ENCODE measurements at regions not wholly inside any gene's neighbourhood (a gene's known extent, or its start where the extent isn't known, plus 50 kb on each side); places are given as distances from the start of the nearest gene placed in this dataset.

GRCh38 chr4:93996895-93997294 lies 168.3 kb downstream of the ATOH1 start:
- H3K4me3 ChIP-seq (ENCODE audit: low read length in 2 of 2), result no peak overlapping the region
- no CpG with 5 or more reads among the region's 1 CpG for WGBS, 2 donors (ENCODE audit: extremely low coverage in 2 of 2, insufficient read length in 2 of 2, insufficient replicate concordance in 1 of 2)
- no peak overlapping the region for H3K27ac ChIP-seq (replicated peaks; ENCODE audit: low read length)
- no peaks in the 10 kb centered on the region for H3K79me1 ChIP-seq (ENCODE audit: low read depth, low read length)
- H2BK15ac ChIP-seq (ENCODE audit: low read length), result no peak overlapping the region
- H3K27me3 ChIP-seq (ENCODE audit: control insufficient read depth in 3 of 3, insufficient read depth in 3 of 3, low read depth in 1 of 3, low read length in 3 of 3), result no peaks in the 10 kb centered on the region
- H3K9ac ChIP-seq (ENCODE audit: low read depth, low read length, poor library complexity), result no peak overlapping the region
- no peak overlapping the region for H3K18ac ChIP-seq (ENCODE audit: low read length)
- DNase-seq (ENCODE audit: low spot score), result no peak
- H3K36me3 ChIP-seq (replicated peaks in 1 of 2; ENCODE audit: control insufficient read depth in 2 of 2, insufficient read depth in 2 of 2, low read length in 2 of 2), result no peaks in the 10 kb centered on the region
- H3K4ac ChIP-seq (ENCODE audit: low read length), result no peak overlapping the region
- H2BK120ac ChIP-seq (ENCODE audit: low read depth, low read length), result no peak overlapping the region
- no peak overlapping the region for H2BK12ac ChIP-seq (ENCODE audit: low read length)
- no peak overlapping the region for H4K91ac ChIP-seq (ENCODE audit: low read depth, low read length, poor library complexity)
- H3K23ac ChIP-seq (ENCODE audit: low read depth, low read length, poor library complexity), result no peak overlapping the region
- no peak overlapping the region for H3K4me2 ChIP-seq (ENCODE audit: insufficient read depth, low read length, poor library complexity, severe bottlenecking)
- H2AFZ ChIP-seq (ENCODE audit: low read length), result no peak overlapping the region
- H4K8ac ChIP-seq (ENCODE audit: low read depth, low read length), result no peak overlapping the region
- H3K9me3 ChIP-seq (replicated peaks in 1 of 2; ENCODE audit: control insufficient read depth in 2 of 2, insufficient read depth in 1 of 2, low read depth in 1 of 2, low read length in 2 of 2), result no peaks in the 10 kb centered on the region
- no peak overlapping the region for H3K14ac ChIP-seq (ENCODE audit: low read length)
- no peak overlapping the region for H2BK5ac ChIP-seq (ENCODE audit: low read length)
- no peak overlapping the region for H2AK5ac ChIP-seq (ENCODE audit: low read depth, low read length)
- H3K4me1 ChIP-seq (ENCODE audit: control insufficient read depth in 2 of 2, insufficient read depth in 1 of 2, low read depth in 1 of 2, low read length in 2 of 2), result no peaks in the 10 kb centered on the region

- H2AFZ ChIP-seq (ENCODE audit: low read length), result no peak overlapping the region
- H3K18ac ChIP-seq (ENCODE audit: low read length), result no peak overlapping the region
- H2BK5ac ChIP-seq (ENCODE audit: low read length), result no peak overlapping the region
- H3K4me3 ChIP-seq (ENCODE audit: low read length in 2 of 2), result no peak overlapping the region
- no peaks in the 10 kb centered on the region for H3K36me3 ChIP-seq (replicated peaks in 1 of 2; ENCODE audit: control insufficient read depth in 2 of 2, insufficient read depth in 2 of 2, low read length in 2 of 2)
- H3K27ac ChIP-seq (replicated peaks; ENCODE audit: low read length), result no peak overlapping the region
- no peaks in the 10 kb centered on the region for H3K4me1 ChIP-seq (ENCODE audit: control insufficient read depth in 2 of 2, insufficient read depth in 1 of 2, low read depth in 1 of 2, low read length in 2 of 2)
- H4K8ac ChIP-seq (ENCODE audit: low read depth, low read length), result no peak overlapping the region
- H3K4ac ChIP-seq (ENCODE audit: low read length), result no peak overlapping the region
- no peaks in the 10 kb centered on the region for H3K9me3 ChIP-seq (replicated peaks in 1 of 2; ENCODE audit: control insufficient read depth in 2 of 2, insufficient read depth in 1 of 2, low read depth in 1 of 2, low read length in 2 of 2)
- H3K27me3 ChIP-seq (ENCODE audit: control insufficient read depth in 3 of 3, insufficient read depth in 3 of 3, low read depth in 1 of 3, low read length in 3 of 3), result no peaks in the 10 kb centered on the region
- H2BK120ac ChIP-seq (ENCODE audit: low read depth, low read length), result no peak overlapping the region
- WGBS, 2 donors (ENCODE audit: extremely low coverage in 2 of 2, insufficient read length in 2 of 2, insufficient replicate concordance in 1 of 2), result no CpG with 5 or more reads among the region's 1 CpG
- no peak for DNase-seq (ENCODE audit: low spot score)
- no peak overlapping the region for H3K4me2 ChIP-seq (ENCODE audit: insufficient read depth, low read length, poor library complexity, severe bottlenecking)
- no peak overlapping the region for H3K9ac ChIP-seq (ENCODE audit: low read depth, low read length, poor library complexity)
- no peak overlapping the region for H3K14ac ChIP-seq (ENCODE audit: low read length)
- H3K23ac ChIP-seq (ENCODE audit: low read depth, low read length, poor library complexity), result no peak overlapping the region
- H2BK12ac ChIP-seq (ENCODE audit: low read length), result no peak overlapping the region
- no peak overlapping the region for H2AK5ac ChIP-seq (ENCODE audit: low read depth, low read length)
- no peak overlapping the region for H4K91ac ChIP-seq (ENCODE audit: low read depth, low read length, poor library complexity)
- H3K79me1 ChIP-seq (ENCODE audit: low read depth, low read length), result no peaks in the 10 kb centered on the region
- no peak overlapping the region for H2BK15ac ChIP-seq (ENCODE audit: low read length)
These were observed 172.0 kb downstream of the ATOH1 start for GRCh38 chr4:94000559-94000958.

DNA sequence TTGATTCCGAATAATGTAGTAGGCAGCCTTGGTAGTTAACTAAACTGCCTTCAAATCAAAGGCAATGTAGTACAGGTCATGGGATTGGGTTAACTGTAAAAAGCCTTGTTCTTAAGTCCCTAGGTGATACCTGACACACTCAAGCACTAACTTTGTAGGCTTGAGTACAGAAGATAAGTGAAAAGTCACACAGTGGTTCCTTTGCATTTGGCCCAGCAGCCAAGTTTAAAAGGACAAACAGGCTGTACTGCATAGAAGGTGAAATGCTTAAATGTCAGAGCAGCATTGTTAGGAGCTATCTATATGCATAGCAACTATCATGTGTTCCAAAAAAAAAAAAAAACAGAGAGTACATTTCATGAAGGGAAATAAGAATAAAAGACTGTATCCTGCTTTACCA lies 178.4 kb downstream of the ATOH1 start:
- Histone ChIP-seq H2BK5ac (ENCODE audit: low read length) (no peak overlapping the region), H3K27ac (replicated peaks; ENCODE audit: low read length) (no peak overlapping the region), H3K36me3 (replicated peaks in 1 of 2; ENCODE audit: control insufficient read depth in 2 of 2, insufficient read depth in 2 of 2, low read length in 2 of 2) (no peaks in the 10 kb centered on the region), H3K4me1 (ENCODE audit: control insufficient read depth in 2 of 2, insufficient read depth in 1 of 2, low read depth in 1 of 2, low read length in 2 of 2) (peaks cover 0 to 2% of the 10 kb centered on the region in 2 donors), H3K23ac (ENCODE audit: low read depth, low read length, poor library complexity) (no peak overlapping the region), H3K9ac (ENCODE audit: low read depth, low read length, poor library complexity) (no peak overlapping the region), H2BK12ac (ENCODE audit: low read length) (no peak overlapping the region), H3K4me3 (ENCODE audit: low read length in 2 of 2) (no peak overlapping the region), H3K4ac (ENCODE audit: low read length) (no peak overlapping the region), H3K79me1 (ENCODE audit: low read depth, low read length) (no peaks in the 10 kb centered on the region), H2AK5ac (ENCODE audit: low read depth, low read length) (no peak overlapping the region), H2BK120ac (ENCODE audit: low read depth, low read length) (no peak overlapping the region), H3K18ac (ENCODE audit: low read length) (no peak overlapping the region), H4K91ac (ENCODE audit: low read depth, low read length, poor library complexity) (no peak overlapping the region), H4K8ac (ENCODE audit: low read depth, low read length) (no peak overlapping the region), H3K14ac (ENCODE audit: low read length) (no peak overlapping the region), H3K4me2 (ENCODE audit: insufficient read depth, low read length, poor library complexity, severe bottlenecking) (no peak overlapping the region), H2BK15ac (ENCODE audit: low read length) (no peak overlapping the region), H2AFZ (ENCODE audit: low read length) (no peak overlapping the region), H3K27me3 (ENCODE audit: control insufficient read depth in 3 of 3, insufficient read depth in 3 of 3, low read depth in 1 of 3, low read length in 3 of 3) (no peaks in the 10 kb centered on the region), H3K9me3 (replicated peaks in 1 of 2; ENCODE audit: control insufficient read depth in 2 of 2, insufficient read depth in 1 of 2, low read depth in 1 of 2, low read length in 2 of 2) (no peaks in the 10 kb centered on the region)
- WGBS, 2 donors (ENCODE audit: extremely low coverage in 2 of 2, insufficient read length in 2 of 2, insufficient replicate concordance in 1 of 2), result no CpG with 5 or more reads among the region's 1 CpG
- DNase-seq (ENCODE audit: low spot score), result no peak

- Histone ChIP-seq H2BK120ac (ENCODE audit: low read depth, low read length) (no peak overlapping the region), H3K18ac (ENCODE audit: low read length) (no peak overlapping the region), H3K4ac (ENCODE audit: low read length) (no peak overlapping the region), H3K4me3 (ENCODE audit: low read length in 2 of 2) (no peak overlapping the region), H3K4me1 (ENCODE audit: control insufficient read depth in 2 of 2, insufficient read depth in 1 of 2, low read depth in 1 of 2, low read length in 2 of 2) (peaks cover 0 to 2% of the 10 kb centered on the region in 2 donors), H3K4me2 (ENCODE audit: insufficient read depth, low read length, poor library complexity, severe bottlenecking) (no peak overlapping the region), H4K91ac (ENCODE audit: low read depth, low read length, poor library complexity) (no peak overlapping the region), H2AFZ (ENCODE audit: low read length) (no peak overlapping the region), H3K9ac (ENCODE audit: low read depth, low read length, poor library complexity) (no peak overlapping the region), H4K8ac (ENCODE audit: low read depth, low read length) (no peak overlapping the region), H2BK15ac (ENCODE audit: low read length) (no peak overlapping the region), H3K79me1 (ENCODE audit: low read depth, low read length) (no peaks in the 10 kb centered on the region), H2BK5ac (ENCODE audit: low read length) (no peak overlapping the region), H3K27me3 (ENCODE audit: control insufficient read depth in 3 of 3, insufficient read depth in 3 of 3, low read depth in 1 of 3, low read length in 3 of 3) (no peaks in the 10 kb centered on the region), H3K27ac (replicated peaks; ENCODE audit: low read length) (no peak overlapping the region), H2BK12ac (ENCODE audit: low read length) (no peak overlapping the region), H3K36me3 (replicated peaks in 1 of 2; ENCODE audit: control insufficient read depth in 2 of 2, insufficient read depth in 2 of 2, low read length in 2 of 2) (no peaks in the 10 kb centered on the region), H3K23ac (ENCODE audit: low read depth, low read length, poor library complexity) (no peak overlapping the region), H3K9me3 (replicated peaks in 1 of 2; ENCODE audit: control insufficient read depth in 2 of 2, insufficient read depth in 1 of 2, low read depth in 1 of 2, low read length in 2 of 2) (no peaks in the 10 kb centered on the region), H2AK5ac (ENCODE audit: low read depth, low read length) (no peak overlapping the region), H3K14ac (ENCODE audit: low read length) (no peak overlapping the region)
- DNase-seq (ENCODE audit: low spot score), result no peak
- no CpG with 5 or more reads among the region's 2 CpGs for WGBS, 2 donors (ENCODE audit: extremely low coverage in 2 of 2, insufficient read length in 2 of 2, insufficient replicate concordance in 1 of 2)
These were observed 182.6 kb downstream of the ATOH1 start for GRCh38 chr4:94011190-94011589.

All from neuronal stem cell (in vitro differentiated cells).